OCI-LY3 (cell line): ENCODE measurements at regions not wholly inside any gene's neighbourhood (a gene's known extent, or its start where the extent isn't known, plus 50 kb on each side); places are given as distances from the start of the nearest gene placed in this dataset.

Experiments used
- CTCF ChIP-seq: fragments of 200-600, 300-600 bp; sonication (generic); IDR thresholded peaks from 2 replicates; pipeline ENCODE4 v1.5.1; 2014; ENCODE audit warnings: antibody characterized with exemption, low read length, low read depth
- EZH2phosphoT487 ChIP-seq: fragments of 200-600 bp; shearing (Covaris generic); IDR thresholded peaks from 2 replicates; pipeline ENCODE4 v1.6.1; 2018; ENCODE audit warnings: antibody characterized with exemption, mixed run types, low read depth

- TF ChIP-seq CTCF (no peak), EZH2phosphoT487 (no peak)
Measured at GRCh38 chr11:30710221-30710620, 124.1 kb upstream of the MPPED2 start.
